HG02798 (cell line): ENCODE measurements at regions not wholly inside any gene's neighbourhood (a gene's known extent, or its start where the extent isn't known, plus 50 kb on each side); places are given as distances from the start of the nearest gene placed in this dataset.

ENCODE experiments used
- ATAC-seq: cut with Tn5 transposase; IDR thresholded peaks from one replicate; pipeline ENCODE4 v1.9.1; 2021; ENCODE audit warnings: mild to moderate bottlenecking; ENCODE audit not compliant: unreplicated experiment, poor library complexity

GRCh38 chr21:40976198-40977109, 129.5 kb upstream of the DSCAM start:
- no peak for ATAC-seq

DNA sequence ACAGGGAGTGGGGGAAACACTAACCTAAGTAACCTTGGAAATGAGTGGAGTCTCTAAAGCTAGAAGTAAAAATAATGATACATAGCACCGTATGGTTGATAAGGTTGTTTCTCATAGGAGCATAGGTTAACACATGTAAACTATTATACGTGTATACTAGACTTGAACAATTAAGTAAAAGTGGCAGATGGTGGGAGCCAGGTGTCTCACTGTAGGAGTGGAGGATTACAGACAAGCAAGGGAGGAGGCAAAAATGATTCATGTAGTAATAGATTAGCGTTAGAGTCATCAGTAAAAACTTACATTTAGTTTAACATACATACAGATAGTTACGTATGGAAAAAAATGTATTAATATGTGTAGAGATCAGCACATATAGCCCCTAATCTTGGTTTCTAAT, 138.4 kb upstream of the DSCAM start:
- no peak for ATAC-seq

DNA sequence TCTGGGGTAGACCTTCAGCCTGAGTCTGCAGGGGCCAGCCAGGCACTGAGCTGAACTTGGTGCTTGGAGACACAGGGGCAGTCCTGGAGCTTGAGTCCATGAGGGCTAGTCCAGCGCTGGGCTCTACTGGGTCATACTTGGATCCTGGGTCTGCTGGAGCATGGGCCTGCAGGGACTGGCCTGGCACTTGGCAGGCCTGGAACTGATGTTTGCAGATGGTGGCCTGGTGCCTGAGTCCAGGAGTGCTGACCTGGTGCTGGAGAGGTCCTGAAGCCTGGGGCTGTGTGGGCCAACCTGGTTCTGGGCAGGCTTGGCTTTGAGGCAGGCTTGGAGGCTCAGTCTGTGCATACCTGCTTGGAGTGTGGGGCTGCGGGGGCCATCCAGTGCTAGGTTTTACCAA, 143.4 kb upstream of the DSCAM start:
- no peak for ATAC-seq

DNA sequence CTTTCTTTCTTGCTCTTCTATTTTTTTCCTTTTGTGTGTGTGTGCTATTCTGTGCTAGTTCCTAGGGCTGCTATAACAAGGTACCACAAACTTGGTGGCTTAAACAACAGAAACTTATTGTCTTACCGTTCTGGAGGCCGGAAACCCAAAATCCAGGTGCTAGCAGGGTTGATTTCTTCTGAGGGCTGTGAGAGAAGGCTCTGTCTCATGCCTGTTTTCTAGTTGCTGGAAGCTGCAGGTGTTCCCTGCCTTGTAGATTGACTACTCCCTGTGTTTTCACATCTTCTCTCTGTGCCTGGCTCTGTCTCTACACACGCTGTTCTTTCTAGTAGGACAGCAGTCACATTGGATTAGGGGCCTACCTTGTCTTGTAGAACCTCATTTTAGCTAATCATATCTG, 150.9 kb upstream of the DSCAM start:
- no peak for ATAC-seq

GRCh38 chr21:41000838-41001237, 153.9 kb upstream of the DSCAM start:
- ATAC-seq: no peak

DNA sequence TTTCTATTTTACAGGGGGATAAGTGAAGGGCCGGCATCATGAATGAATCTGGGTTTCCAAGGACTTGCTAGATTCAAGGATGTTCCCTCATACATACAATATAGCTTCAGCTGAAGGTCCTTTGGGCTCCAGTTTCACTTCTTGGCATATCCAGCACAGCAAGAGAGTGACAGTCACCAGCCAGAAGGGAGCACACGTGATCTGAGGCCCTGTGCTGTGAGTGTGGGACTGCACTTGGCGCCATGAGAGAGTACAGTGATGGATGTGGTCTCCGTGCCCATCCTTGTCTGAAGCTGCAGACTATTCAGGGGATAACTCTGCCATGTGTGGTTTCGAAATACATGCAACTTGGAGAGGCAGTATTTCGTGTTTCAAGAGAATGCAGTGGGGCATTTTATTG, 159.7 kb upstream of the DSCAM start:
- ATAC-seq: no peak

- ATAC-seq: no peak
These were observed 159.6 kb upstream of the BACE2 start for GRCh38 chr21:41008351-41008750.

GRCh38 chr21:41008974-41009373, 159.0 kb upstream of the BACE2 start:
- ATAC-seq: no peak

DNA sequence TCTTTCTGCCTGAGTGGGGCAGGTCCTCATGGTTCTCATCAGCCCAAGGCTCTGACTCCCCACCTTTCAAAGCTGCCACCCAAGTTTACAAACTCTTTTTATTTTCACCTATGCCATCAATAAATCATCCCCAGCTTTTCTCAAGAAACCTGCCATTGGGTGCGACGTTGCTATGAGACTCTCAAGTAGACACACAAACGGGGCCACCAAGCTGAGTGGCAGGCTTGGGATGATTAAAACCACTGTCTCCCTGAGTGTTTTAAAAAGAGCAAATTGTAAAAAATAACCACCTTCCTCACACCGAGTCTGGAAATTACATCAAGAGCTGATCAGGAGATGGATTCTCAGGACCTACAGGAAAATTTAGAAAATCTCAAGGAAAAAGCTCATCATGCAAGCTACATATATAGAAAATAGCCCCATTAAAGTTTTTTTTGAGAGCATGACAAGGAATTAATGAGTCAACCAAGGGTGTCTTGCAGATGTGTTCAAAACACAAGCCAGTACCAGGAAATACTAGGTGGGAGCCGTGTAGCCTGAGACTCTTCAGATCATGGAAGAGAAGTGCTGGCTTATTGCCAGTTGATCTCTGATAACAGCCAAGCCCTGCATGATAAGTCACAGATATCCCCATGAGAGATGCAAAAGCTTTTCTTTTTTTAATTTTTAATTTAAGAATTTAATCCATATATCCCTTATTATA, 158.4 kb upstream of the BACE2 start:
- no peak for ATAC-seq

DNA sequence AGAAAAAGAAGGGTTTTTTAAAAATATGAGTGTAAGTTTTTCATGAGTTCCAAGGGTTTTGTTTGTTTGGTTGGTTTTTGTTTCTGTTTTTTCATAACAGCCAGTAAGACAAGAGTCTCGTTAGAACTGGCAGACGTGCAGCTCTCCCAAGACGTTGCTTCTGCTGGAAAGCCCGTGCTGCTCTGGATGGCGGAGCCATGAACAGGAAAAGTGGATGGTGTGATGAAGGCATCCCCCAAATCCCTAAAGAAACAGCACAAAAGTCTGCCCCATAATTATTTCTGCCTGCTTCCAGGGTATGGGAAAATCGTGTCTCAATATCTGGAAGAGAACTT, 157.9 kb upstream of the BACE2 start:
- no peak for ATAC-seq

- no peak for ATAC-seq
These were observed 156.7 kb upstream of the BACE2 start for GRCh38 chr21:41011098-41011731.

DNA sequence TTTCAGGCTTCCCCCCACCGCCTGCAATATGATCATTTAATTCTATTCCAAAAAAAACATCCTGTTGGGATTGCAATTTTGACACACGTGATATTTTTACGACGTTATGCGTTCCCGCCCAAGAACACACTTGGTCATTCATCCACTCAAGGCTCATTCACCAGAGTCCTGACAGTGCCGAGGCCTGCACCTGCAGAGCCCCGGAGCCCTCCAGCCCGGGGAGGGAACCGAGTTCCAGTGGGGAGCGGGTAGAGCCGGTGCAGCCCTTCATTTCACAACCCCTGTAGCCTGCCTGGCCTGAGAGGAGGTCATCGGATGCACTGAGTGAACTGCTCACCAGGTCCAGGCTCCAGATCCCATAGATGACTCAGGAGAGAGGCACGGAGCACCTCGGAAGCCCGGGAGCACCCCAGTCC, 156.0 kb upstream of the BACE2 start:
- ATAC-seq: no peak

DNA sequence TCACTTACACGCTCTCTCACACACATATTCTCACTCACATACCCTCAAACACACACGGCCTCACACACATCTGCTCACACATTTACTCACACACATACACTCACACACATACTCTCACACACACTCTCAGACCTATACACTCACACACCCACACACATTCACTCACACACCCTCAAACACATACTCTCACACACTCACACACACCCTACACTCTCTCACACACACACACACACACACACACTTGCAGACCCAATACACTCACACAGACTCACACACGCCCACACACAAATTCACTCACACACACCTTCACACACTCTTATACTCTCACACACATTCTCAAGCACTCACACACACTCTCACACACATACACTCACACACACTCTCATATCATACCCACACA, 155.5 kb upstream of the BACE2 start:
- ATAC-seq: no peak

GRCh38 chr21:41016472-41016871, 151.5 kb upstream of the BACE2 start:
- ATAC-seq: no peak

- no peak for ATAC-seq
These were observed 149.5 kb upstream of the BACE2 start for GRCh38 chr21:41018431-41018830.

GRCh38 chr21:41023936-41024335, 144.0 kb upstream of the BACE2 start:
- no peak for ATAC-seq

GRCh38 chr21:41024341-41024740, 143.6 kb upstream of the BACE2 start:
- no peak for ATAC-seq

DNA sequence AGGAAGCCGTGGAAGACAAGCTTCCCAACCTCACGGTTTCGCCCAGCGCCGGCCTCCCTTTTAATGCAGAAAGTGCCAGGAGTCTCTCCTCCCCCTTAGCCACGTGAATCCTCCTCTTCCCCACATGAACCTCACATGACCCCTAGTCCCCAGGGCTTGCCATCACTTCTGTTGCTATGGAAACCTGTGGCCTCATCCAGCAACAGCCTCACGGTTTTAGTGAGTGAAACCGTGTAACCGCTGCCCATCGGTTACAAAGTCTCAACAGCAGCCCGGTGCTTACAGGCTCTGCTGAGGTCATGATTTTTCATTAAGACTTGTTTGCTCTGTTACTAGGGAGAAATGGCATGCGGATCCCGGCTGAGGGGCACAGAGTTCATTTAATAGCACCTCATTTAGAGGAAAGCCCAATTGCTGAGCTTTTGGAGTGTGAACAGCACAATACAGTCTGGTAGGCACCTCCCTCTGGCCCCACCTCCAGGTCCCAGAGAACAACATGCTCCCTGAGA, 143.2 kb upstream of the BACE2 start:
- ATAC-seq: no peak

DNA sequence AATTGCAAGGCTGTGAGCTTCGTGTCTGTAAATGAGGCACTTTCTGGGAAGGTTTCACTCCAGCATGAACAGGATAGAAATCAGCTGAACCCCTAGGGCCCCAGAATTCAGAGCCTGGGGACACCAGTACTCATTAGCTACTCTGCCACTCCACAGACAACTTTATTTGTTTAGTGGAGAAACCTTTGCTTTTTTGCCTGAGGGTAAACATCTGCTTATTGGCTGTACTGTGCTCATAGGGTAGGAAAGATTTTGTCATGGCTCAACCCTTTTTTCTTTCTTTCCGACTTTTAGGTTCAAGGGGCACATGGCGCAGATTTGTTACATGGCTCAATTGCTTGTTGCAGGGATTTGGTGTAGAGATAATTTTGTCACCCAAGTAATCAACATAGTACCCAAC, 138.4 kb upstream of the BACE2 start:
- no peak for ATAC-seq

GRCh38 chr21:41031701-41032220, 136.2 kb upstream of the BACE2 start:
- no peak for ATAC-seq

- ATAC-seq: no peak
These were observed 135.4 kb upstream of the BACE2 start for GRCh38 chr21:41032541-41032940.
